Activated CD4-positive, alpha-beta T cell treated with anti-CD3 and anti-CD28 coated beads, Interleukin-2, amount 10 ng/mL, durations not matched to agents 24 days and 14 days (primary cell): ENCODE measurements at regions not wholly inside any gene's neighbourhood (a gene's known extent, or its start where the extent isn't known, plus 50 kb on each side); places are given as distances from the start of the nearest gene placed in this dataset.

Source experiments
- DNase-seq: peaks from one replicate; pipeline ENCODE4 v3.0.0; 2022
- H3K27ac Mint-ChIP-seq: one replicate; pipeline ENCODE4 v1.8.0; 2022; ENCODE audit warnings: mild to moderate bottlenecking, mixed read lengths
- H3K27me3 Mint-ChIP-seq: one replicate; pipeline ENCODE4 v1.8.0; 2022; ENCODE audit warnings: mixed read lengths
- H3K36me3 Mint-ChIP-seq: one replicate; pipeline ENCODE4 v1.8.0; 2022; ENCODE audit warnings: low read depth, mild to moderate bottlenecking, mixed read lengths
- H3K4me1 Mint-ChIP-seq: one replicate; pipeline ENCODE4 v1.8.0; 2021; ENCODE audit warnings: mixed read lengths
- H3K4me3 Mint-ChIP-seq: one replicate; pipeline ENCODE4 v1.8.0; 2022; ENCODE audit warnings: mild to moderate bottlenecking, moderate library complexity, mixed read lengths
- H3K9me3 Mint-ChIP-seq: one replicate; pipeline ENCODE4 v1.8.0; 2021; ENCODE audit warnings: mixed read lengths
- intact Hi-C: fragments of 100-400 bp; cut with micrococcal nuclease; formaldehyde crosslinking; loops from one replicate; pipeline ENCODE4 v1.15.1; 2023

DNA sequence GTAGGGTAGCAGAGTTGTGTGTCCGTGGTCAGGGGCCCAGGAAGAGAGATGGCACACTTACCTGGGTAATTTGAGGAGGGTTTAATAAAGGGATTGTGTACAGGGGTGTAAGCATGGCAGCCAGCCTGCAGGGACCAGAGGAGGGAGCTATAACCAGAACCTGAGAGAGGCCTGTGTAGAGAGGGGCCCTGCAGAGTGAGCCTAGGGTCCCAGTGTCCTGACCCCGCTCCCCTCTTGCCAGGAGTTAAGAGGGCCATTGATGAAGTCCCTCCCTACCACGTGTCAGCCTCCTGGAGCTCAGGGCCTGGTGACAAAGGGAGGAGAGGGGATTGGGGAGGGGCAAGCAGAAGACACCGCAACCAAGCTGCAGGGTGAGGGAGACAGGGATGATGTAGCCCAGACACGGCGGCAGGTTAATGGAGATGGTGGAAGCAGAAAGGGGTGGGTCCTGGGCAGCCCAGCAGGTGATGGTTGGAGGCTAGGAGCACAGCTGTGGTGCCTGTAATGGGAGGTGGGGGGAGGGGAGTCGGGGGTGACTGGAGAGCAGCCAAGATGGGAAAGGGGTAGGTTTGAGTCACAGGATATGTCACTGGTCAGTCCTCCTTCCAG is 165.4 kb upstream of the TOPAZ1 start:
- no peak overlapping the region for H3K4me3 Mint-ChIP-seq
- no peaks in the 10 kb centered on the region for H3K36me3 Mint-ChIP-seq
- no peak overlapping the region for H3K27ac Mint-ChIP-seq
- no peaks in the 10 kb centered on the region for H3K9me3 Mint-ChIP-seq
- intact Hi-C loops: no loop called here
- H3K27me3 Mint-ChIP-seq: peaks cover 11% of the 10 kb centered on the region
- H3K4me1 Mint-ChIP-seq: no peaks in the 10 kb centered on the region
- no peak for DNase-seq

DNA sequence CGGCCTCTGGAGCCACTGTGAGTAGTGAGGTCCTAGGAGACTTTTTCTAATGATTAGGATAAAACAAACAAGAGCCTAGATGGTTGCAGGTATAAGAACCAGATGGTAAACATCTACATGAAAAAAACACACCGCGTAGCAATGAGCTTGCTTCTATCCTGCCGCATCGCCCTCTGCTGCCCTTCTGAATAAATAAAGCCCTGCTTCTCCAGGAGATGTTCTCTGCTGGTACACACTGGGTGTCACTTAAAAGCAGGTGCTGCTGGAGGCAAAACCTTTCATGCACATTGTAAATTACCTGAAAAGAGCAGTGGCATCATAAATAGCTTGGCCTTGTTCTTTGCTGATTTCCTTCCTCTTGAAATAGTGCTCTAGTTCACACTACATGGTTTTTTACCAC is 164.4 kb upstream of the TOPAZ1 start:
- no peaks in the 10 kb centered on the region for H3K9me3 Mint-ChIP-seq
- intact Hi-C loops: no loop called here
- no peak overlapping the region for H3K27ac Mint-ChIP-seq
- H3K4me3 Mint-ChIP-seq: no peak overlapping the region
- H3K36me3 Mint-ChIP-seq: no peaks in the 10 kb centered on the region
- no peaks in the 10 kb centered on the region for H3K4me1 Mint-ChIP-seq
- no peak for DNase-seq
- H3K27me3 Mint-ChIP-seq: peaks cover 11% of the 10 kb centered on the region

DNA sequence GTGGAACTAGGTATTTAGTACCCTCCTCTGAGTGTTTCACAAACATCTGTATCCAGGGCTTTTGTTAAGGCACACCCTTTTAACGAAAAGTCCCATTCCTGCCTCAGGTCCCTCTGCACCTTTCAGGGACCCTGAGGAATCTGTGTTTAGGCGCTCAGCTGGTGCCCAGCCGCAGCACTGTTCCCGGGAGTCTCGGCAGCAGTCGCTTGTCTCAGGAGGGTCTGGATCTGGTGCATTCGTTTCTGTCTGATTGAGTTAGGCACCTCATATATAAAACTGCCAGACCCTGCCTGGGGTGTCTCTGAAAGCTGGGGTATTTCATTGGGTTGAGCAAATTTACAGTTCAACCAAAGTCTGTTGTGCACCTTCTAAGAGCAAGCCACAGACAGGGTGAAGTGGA is 162.8 kb upstream of the TOPAZ1 start:
- Mint-ChIP-seq H3K4me1 (no peaks in the 10 kb centered on the region), H3K27me3 (peaks cover 15% of the 10 kb centered on the region), H3K4me3 (no peak overlapping the region), H3K27ac (no peak overlapping the region), H3K36me3 (no peaks in the 10 kb centered on the region), H3K9me3 (no peaks in the 10 kb centered on the region)
- no peak for DNase-seq
- intact Hi-C loops: no loop called here

DNA sequence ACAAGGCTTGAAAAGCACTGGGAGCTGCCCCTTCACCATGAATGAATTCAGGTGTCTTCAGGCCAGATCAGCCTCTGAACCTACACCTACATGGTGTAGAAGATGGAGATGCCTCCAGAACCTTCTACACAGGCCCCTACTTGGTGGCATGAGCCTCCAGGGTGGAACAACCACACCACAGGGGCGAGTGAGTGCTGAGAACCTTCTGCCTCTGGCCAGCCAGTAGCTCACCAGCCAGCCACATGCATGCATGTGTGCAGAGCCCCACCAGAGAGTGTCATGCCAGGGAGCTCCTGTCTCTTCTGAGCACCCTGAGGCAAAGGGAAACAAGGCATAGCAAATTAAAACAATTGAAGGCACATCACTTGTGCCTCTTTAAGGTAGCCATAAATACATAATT is 161.8 kb upstream of the TOPAZ1 start:
- Mint-ChIP-seq H3K4me1 (no peaks in the 10 kb centered on the region), H3K27me3 (peaks cover 16% of the 10 kb centered on the region), H3K36me3 (no peaks in the 10 kb centered on the region), H3K27ac (no peak overlapping the region), H3K9me3 (no peaks in the 10 kb centered on the region), H3K4me3 (no peak overlapping the region)
- DNase-seq: no peak
- intact Hi-C loops: no loop called here

DNA sequence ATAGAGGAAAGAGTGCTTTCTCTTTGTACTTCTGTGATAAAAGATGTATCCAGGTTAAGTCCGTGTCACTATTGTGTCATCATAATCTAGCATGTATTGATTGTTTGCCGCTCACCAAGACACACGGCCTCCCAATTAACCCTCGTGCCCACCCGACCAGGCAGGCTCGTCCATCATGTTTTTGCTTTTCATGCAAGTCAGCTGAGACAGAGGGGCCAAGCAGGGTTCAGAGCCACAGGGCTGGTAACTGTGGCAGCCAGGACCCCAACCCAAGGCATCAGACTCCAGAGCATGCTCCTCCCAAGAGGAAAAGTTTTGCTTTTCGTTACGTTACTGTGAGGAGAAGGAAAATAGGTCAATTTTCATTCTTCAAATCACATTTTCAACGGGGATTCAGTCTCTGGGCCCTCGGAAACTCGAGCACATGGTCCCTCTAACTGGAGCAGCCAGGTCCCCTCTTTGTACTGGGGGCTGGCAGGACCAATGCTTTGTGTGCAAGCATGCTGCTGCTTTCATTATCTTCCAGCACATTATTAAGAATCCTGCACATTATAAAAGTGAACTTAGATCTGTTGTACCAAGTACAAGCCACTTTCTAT is 161.1 kb upstream of the TOPAZ1 start:
- H3K9me3 Mint-ChIP-seq: no peaks in the 10 kb centered on the region
- no peaks in the 10 kb centered on the region for H3K36me3 Mint-ChIP-seq
- H3K4me3 Mint-ChIP-seq: no peak overlapping the region
- H3K27me3 Mint-ChIP-seq: peaks cover 13% of the 10 kb centered on the region
- no peaks in the 10 kb centered on the region for H3K4me1 Mint-ChIP-seq
- no peak for DNase-seq
- intact Hi-C loops: no loop called here
- no peak overlapping the region for H3K27ac Mint-ChIP-seq

DNA sequence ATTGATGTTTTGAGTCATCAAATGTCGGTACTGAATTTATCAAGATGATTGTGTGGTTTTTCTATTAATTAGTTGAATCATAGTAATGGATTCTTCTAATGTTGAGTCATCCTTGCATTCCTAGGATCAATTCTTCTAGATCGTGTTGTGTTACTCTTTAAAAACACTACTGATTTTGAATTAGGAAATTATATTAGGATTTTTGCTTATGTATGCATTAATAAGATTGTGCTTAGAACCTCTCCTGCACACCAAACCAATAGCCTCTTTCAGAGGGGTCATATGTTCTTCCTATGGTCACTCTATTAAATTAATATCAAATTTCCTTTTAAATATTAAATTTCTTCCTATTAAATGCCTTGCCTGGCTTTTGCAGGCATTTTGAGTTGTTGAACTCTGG is 151.7 kb upstream of the TOPAZ1 start:
- H3K27ac Mint-ChIP-seq: no peak overlapping the region
- intact Hi-C loops: no loop called here
- H3K9me3 Mint-ChIP-seq: no peaks in the 10 kb centered on the region
- peaks cover 39% of the 10 kb centered on the region for H3K27me3 Mint-ChIP-seq
- H3K36me3 Mint-ChIP-seq: no peaks in the 10 kb centered on the region
- H3K4me1 Mint-ChIP-seq: no peaks in the 10 kb centered on the region
- no peak overlapping the region for H3K4me3 Mint-ChIP-seq
- DNase-seq: no peak

DNA sequence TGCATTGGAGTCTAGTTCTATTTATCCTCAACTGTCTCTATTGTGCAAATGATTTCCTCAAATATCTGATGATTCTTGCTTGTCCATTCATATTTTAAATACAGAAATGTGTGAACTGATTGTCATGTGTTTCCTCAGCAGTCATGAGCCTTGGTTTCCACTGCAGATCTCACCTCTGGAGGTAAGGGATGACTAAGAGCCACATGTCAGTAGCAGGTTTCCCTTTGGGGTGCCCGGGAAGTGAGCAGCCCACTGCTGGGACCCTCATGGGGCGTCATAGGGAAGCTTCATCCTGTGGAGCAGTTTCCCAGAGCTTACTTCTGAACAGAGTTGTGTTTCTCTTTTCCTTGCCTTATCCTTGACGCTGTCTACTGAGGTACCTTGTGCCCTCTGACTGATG is 149.2 kb upstream of the TOPAZ1 start:
- H3K27ac Mint-ChIP-seq: no peak overlapping the region
- no peaks in the 10 kb centered on the region for H3K4me1 Mint-ChIP-seq
- DNase-seq: no peak
- H3K4me3 Mint-ChIP-seq: no peak overlapping the region
- H3K36me3 Mint-ChIP-seq: no peaks in the 10 kb centered on the region
- H3K9me3 Mint-ChIP-seq: peaks cover 5% of the 10 kb centered on the region
- H3K27me3 Mint-ChIP-seq: peaks cover 32% of the 10 kb centered on the region
- intact Hi-C loops: no loop called here

DNA sequence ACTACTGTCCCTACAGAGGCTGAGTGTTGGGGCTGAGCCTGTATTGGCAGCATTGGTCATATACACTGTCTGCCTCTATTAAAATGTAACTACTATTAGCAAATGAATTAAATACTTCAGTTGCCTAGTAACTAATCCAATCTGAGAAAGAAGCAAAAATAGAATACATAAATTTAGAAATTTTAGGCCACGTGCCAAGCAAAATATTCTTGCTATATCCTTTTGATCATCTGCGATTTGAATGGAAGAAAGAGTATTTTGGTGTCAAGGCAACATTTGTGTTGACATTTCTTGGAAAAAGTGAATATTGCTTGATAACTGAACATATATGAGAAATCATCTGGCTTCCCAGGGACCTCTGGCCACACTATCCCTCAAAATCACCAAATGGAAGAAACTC is 148.2 kb upstream of the TOPAZ1 start:
- Mint-ChIP-seq H3K4me1 (no peaks in the 10 kb centered on the region), H3K27me3 (peaks cover 29% of the 10 kb centered on the region), H3K9me3 (peaks cover 5% of the 10 kb centered on the region), H3K4me3 (no peak overlapping the region), H3K36me3 (no peaks in the 10 kb centered on the region), H3K27ac (no peak overlapping the region)
- intact Hi-C loops: no loop called here
- no peak for DNase-seq

DNA sequence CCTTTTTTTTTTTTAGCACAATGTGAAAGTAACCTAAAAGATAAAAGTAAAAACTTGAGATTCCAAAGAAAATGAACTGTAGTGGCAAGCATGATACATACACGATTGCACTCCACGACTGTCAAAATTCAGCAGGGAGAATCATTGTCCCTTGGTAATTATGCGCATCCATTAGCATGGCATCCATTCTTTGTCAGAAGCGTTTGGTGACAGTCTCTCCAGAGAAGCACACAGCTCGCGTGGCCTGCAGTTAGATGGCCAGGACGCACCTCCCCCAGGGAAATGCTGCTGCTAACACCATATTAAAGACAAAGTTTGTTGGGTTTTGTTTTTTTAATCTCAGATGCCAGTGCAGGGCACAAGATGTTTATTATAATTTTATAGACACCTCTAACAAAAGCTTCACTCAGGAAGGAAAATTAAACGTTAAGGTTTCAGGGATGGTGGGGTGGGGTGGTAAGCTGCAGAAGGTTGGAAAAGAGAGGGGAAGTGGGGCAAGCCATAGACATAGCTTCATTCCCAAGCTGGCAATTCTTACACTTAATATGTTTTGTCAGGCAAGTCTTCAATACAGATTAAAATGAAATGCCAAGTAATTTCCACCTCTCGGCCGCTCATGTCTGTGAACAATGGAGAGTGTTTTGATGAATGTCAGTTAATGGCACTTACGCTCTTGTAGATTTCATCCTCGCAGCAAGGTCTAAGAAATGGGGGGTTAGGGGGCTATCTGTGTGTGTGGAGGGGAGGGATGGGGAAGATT is 142.8 kb upstream of the TOPAZ1 start:
- no peak overlapping the region for H3K4me3 Mint-ChIP-seq
- DNase-seq: no peak
- peaks cover 37% of the 10 kb centered on the region for H3K27me3 Mint-ChIP-seq
- no peak overlapping the region for H3K27ac Mint-ChIP-seq
- H3K36me3 Mint-ChIP-seq: no peaks in the 10 kb centered on the region
- peaks cover 5% of the 10 kb centered on the region for H3K9me3 Mint-ChIP-seq
- intact Hi-C loops: no loop called here
- no peaks in the 10 kb centered on the region for H3K4me1 Mint-ChIP-seq

DNA sequence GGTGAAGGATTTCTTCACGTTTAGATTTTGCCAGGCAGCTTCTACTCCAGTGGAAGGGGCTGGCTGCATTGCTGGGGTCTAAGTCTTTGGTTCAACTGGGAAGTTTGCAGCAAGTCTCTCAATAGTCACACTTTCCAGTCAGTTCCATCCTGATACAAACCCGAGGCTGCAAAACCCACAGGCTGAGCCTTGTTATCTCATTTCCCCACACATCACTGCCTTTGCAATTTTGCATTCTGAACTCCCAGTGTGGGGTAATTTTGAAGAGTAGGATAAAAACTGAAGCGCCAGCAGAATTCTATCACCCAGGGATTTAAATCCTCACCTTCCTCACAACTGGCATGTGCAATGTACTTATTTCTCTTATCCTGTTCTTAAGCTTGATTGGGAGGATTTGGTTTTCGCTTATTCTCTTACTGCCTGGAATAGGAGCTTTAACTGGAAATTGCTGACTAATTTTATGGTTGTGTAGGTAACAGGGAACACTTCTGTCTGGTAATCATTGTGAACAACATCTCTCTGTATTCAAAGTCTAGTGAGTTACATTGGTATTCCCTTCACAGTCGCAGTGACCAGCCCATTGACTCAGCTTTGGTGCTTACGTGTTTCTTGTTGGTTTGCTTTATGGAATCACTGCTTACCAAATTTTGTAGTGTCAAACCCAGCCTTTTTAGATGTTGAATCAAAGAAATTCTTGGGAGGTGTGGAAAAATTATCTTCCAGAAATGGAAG is 142.0 kb upstream of the TOPAZ1 start:
- H3K4me1 Mint-ChIP-seq: peaks cover 3% of the 10 kb centered on the region
- DNase-seq: no peak

DNA sequence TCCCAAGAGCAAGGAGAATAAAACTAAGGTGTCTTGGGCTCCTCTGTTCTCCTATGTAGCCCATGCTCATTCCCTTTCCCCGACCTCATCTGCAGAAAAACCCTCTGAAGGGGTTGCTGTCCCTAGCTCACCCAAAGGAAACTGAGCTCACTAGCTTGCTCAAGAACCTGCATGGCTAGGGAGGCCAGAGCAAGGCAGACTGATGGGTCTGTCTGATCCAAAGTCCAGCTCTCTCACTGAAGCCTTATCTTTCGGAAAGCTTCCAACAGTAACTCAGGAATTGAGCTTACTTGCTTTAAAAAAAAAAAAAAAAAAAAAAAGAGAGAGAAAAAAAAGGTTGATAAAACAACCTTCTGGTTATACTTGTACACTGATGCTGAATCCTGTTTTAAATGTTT is 141.4 kb upstream of the TOPAZ1 start:
- Mint-ChIP-seq H3K27me3 (peaks cover 37% of the 10 kb centered on the region), H3K36me3 (no peaks in the 10 kb centered on the region), H3K4me3 (no peak overlapping the region), H3K9me3 (peaks cover 4% of the 10 kb centered on the region), H3K27ac (no peak overlapping the region), H3K4me1 (peaks cover 8% of the 10 kb centered on the region)
- no peak for DNase-seq
- intact Hi-C loops: no loop called here

More for the DNA sequence above, 142.0 kb upstream of the TOPAZ1 start:
- Mint-ChIP-seq H3K27ac (no peak overlapping the region), H3K9me3 (peaks cover 5% of the 10 kb centered on the region), H3K4me3 (no peak overlapping the region), H3K36me3 (no peaks in the 10 kb centered on the region), H3K27me3 (peaks cover 37% of the 10 kb centered on the region)
- intact Hi-C loops: no loop called here

DNA sequence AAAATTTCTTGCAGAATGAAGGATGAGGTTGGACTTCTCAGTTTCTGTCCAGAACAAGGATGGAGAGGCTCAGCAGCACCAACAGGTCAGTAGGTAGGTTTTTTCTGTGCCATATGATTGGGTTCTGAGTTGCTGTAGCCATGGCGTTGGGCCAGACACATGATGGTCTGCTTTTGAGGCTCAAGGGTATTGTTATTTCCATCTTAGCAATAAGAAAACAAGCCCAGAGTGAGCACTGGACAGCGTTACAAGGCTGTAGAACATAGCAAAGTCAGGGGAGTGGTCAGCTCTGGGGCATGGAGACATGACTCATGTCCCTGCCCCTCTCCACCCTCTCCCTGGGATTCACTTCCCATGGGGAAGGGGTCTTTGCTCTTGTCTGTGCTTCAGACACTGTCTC is 137.6 kb upstream of the TOPAZ1 start:
- H3K9me3 Mint-ChIP-seq: no peaks in the 10 kb centered on the region
- H3K27me3 Mint-ChIP-seq: peaks cover 32% of the 10 kb centered on the region
- peaks cover 12% of the 10 kb centered on the region for H3K4me1 Mint-ChIP-seq
- no peaks in the 10 kb centered on the region for H3K36me3 Mint-ChIP-seq
- intact Hi-C loops: no loop called here
- H3K27ac Mint-ChIP-seq: no peak overlapping the region
- no peak overlapping the region for H3K4me3 Mint-ChIP-seq
- DNase-seq: no peak

DNA sequence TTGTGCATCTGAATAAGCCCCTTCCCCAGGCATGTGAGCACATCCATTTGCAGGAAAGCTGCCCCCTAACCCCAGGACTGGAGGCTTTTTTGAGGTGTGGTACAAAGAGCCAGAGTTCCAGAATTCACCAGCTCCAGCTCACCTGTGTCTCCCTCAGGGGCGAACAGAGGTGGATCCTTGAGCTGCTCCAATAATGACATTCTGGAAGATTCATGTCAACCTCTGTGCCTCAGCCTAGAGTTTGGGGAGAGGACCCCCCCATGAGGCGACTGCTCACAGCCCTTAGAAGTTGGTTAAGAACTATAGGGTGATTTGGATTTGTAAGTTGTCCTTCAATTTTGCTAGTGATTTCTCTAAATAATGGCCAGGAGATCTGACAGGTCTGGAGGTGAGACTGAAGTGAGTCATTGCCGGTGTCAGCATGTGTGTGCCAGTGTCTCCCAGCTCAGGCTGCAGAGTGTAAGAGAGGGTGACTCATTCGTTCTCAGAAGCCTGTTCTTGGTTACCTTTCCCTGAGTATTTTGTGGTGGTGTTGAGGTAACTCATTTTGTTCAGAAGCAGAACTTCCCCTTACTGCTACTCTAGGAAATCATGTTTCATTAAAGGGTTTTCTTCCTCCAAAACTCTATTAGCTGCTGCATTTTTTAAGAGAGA is 136.9 kb upstream of the TOPAZ1 start:
- H3K9me3 Mint-ChIP-seq: no peaks in the 10 kb centered on the region
- H3K4me3 Mint-ChIP-seq: no peak overlapping the region
- DNase-seq: peak; percentile 82
- intact Hi-C loops: no loop called here
- H3K4me1 Mint-ChIP-seq: peaks cover 12% of the 10 kb centered on the region
- peak overlapping the region; percentile 1 for H3K27ac Mint-ChIP-seq
- H3K27me3 Mint-ChIP-seq: peaks cover 31% of the 10 kb centered on the region
- H3K36me3 Mint-ChIP-seq: no peaks in the 10 kb centered on the region

DNA sequence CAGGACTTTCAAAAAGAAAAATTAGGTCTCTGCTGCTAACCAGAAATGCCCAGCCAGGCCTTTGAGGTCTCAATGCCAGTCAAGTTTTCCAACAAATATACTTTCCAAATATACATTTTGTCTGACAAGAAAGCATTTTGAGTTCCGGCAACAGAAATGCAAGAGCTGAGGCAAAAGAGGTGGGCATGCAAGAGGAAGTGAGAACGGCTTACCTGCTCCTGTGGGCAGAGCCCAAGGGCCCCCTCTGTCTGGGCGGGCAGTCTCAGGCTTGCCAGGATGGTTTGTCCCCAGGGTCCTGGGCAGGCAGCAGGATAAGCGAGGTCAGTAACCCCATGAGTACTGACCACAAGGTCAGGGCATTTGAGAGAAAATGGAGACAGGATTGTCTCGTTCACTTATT is 136.1 kb upstream of the TOPAZ1 start:
- no peak overlapping the region for H3K27ac Mint-ChIP-seq
- H3K36me3 Mint-ChIP-seq: no peaks in the 10 kb centered on the region
- H3K27me3 Mint-ChIP-seq: peaks cover 30% of the 10 kb centered on the region
- no peak overlapping the region for H3K4me3 Mint-ChIP-seq
- intact Hi-C loops: no loop called here
- H3K4me1 Mint-ChIP-seq: peaks cover 12% of the 10 kb centered on the region
- DNase-seq: no peak
- H3K9me3 Mint-ChIP-seq: no peaks in the 10 kb centered on the region
